GM21576 (cell line): ENCODE measurements at regions not wholly inside any gene's neighbourhood (a gene's known extent, or its start where the extent isn't known, plus 50 kb on each side); places are given as distances from the start of the nearest gene placed in this dataset.
"Not testable (repeated sequence)": the region's sequence is repeated elsewhere in the genome, so short reads cannot be mapped to it uniquely, and the experiment has no call there.

Experiments
- ATAC-seq: cut with Tn5 transposase; IDR thresholded peaks from one replicate; pipeline ENCODE4 v1.9.1; 2021; ENCODE audit warnings: mild to moderate bottlenecking, moderate library complexity; ENCODE audit not compliant: unreplicated experiment

DNA sequence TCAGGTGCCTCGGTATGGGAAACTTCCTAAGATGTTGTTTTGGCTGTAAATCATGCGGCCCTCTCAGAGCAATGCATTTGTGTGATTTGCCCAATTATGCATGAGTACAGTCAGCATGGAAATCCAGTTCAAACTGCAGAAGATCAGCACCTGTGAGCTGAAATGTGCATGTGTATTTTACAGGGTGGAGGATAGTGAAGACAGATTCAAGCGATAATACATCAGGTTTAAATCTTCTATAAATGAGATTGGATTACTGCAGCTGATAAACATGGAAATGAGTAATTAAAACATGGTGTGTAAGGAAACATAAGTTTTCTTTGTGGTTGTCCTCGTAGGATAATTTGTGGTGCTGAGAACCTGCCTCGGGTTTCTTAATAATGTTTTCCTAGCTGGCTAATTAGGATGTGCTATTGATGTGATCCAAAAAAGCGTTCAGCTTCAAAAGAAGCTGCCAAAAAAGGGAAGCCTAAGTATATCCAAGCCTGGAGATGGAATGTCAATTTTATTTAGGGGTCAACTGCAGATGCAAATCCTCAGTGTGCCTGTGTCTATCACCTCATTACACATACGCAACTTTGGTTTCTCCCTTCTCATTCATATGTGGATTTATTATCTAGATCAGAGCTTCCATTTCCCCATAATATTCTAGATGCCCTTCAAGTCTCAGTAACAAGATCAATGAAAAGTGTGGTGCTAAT, 117.1 kb upstream of the CCDC28A start:
- no peak for ATAC-seq

DNA sequence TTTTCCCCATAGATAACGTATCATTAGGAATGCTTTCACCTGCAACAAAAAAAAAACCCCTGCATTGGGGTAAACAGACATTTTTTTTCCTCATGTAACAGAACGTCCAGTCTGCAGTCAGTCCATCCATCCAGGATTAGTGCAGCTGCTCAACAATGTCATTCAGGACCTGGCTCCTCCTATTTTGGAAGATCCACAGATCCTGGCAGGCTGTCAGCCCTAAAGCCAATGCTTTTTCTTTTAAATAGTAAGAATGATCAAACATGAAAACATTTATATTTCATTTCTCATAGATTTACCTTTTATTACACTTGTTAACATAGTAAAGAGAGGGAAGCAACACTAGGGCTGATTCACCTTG, 116.5 kb upstream of the CCDC28A start:
- ATAC-seq, result no peak

DNA sequence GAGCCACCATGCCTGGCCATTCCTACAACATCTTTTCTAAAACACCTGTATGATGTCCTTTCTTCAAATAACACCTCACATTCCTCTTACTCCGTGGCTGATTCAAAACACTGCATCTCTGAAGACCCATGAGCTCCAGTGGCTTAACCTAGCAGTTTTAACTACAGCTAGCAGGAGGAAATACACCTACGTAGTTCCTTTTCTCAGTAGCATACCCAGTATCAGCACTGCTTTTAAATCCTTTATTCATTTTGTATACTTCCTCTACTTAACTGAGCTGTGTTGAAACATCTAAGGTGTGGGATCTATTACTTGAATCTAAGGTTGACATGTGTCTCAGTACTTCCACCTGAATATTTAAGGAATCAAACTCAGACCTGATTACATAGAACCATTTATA, 113.6 kb upstream of the CCDC28A start:
- no peak for ATAC-seq

DNA sequence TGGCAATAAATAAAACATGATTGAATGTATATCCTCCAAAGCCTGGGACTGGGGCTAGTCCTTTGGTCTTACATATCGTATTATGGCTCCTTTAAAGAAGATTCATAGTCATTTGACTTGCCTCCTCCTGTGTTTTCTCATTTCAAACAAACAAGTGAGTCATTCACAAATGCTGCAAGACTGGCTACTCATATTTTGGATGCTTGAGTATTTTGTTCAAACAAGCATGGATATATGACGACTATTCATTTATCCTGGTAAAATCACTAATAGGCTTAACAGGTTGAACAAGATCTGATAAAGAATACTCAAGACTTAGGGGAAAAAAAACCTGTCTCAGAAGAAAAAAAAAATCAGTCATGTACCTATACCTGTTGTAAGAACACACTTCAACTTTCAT, 111.1 kb upstream of the CCDC28A start:
- ATAC-seq, result no peak

DNA sequence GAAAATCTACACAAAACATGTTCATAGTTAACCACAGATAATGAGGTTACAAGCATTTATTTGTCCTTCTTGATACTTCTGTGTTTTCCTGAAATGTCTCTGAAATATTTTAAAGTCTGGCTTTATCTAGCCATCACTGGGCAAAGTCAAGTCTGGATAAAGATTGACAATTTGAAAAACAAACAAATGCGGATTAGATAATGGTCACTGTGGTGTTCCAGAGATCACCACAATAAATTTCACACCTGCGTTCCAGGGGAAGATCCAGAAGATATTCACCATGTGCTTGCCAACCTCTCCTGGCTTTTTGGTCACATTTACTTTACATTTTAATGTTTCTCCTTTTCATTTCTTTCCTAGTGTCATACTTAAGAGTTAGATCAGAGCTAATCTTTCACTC, 109.7 kb upstream of the CCDC28A start:
- no peak for ATAC-seq

DNA sequence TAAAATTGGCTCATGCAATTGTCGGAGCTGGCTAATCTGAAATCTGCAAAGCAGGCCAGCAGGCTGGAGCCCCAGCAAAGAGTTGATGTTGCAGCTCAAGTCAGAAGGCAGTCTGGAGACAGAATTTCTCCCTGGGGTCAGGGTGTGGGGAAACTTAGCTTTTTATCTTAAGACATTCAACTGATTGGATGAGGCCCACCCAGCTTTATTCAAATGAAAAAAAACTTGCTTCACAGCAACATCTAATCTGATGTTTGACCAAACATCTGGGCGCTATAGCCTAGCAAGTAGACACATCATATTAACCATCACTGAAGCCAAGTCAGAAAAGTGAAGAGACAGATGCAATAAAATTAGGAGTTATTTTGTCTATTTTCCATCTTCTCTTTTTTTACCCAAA, 108.8 kb upstream of the CCDC28A start:
- ATAC-seq, result no peak

DNA sequence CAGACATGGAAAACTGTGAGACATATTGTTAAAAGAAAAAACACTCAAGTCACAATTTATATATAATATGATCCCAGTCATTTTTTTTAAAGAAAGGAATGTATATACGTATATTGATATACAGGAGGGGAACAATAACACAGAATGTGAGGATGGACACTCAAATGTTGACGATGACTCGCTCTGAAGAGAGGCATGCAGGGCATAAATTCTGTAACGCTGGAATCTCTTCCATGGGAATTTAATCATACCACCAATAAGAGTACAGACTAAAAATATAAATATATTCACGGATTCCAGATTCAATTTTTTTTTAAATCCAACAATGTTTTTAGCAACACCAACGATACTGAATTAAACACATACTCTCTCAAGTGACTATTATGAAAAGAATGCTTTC, 106.9 kb upstream of the CCDC28A start:
- no peak for ATAC-seq

DNA sequence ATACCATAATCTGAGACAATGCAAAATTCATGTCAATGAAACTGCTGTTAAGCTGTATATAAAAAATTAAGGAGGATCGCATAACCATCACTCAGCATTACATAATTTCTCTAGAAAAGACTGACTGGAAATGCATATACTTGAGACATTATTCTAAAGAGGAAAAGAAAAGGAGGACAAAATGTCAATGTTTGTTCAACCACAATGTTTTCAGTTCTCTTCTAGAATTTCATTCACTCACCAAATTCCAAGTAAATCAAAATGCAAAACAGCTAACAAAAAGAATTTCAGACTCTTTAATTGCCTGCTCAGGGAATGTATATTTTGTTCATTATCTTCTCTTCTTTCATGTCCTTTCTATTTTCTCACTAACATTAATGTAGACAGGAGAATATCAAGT, 106.2 kb upstream of the CCDC28A start:
- ATAC-seq, result no peak

DNA sequence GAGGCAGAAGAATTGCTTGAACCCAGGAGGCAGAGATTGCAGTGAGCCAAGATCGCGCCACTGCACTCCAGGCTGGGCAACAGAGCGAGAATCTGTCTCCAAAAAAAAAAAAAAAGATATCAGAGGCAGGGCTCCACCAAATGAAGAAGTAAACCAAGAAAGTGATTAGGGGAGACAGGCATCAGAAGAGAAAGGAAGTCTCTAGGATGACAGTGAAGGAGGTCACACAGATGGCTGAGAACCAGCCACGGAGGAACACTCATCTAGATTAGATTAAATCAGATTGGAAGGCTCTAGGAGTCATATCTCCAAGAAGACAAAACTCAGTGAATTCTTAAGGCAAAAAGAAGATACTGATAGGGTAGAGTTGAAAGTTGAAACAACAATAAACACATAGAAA, 102.2 kb upstream of the CCDC28A start:
- ATAC-seq, result no peak

DNA sequence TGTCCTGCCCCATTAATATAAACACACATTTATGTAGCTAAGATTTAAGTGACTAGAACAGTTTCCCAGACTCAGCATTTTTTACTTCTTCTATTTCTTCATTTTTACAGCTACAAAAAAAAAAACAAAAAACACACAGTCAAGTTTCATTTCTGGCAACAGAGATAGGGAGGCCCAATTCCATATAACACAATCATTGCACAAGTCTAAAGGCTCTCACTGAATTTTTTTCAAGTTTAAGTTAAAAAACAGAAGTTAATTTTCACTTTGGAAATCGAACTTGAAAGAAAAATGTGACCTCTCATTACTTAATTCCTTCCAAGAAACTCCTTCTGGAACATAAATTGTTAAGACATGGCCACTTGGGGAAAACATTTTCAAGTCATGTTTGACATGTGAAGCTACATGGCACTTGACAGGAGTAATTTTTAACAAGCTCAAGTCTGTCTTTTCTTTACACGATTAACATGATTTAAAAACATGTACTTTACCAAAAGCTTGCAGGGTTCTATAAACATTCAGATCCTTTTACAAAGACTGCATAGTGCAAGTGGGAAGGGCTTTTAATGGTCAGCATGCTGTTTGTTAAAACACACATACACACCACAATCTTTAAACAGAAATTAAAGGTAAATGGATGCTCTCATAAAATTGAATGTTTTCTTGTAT, 100.1 kb upstream of the CCDC28A start:
- ATAC-seq, result no peak

DNA sequence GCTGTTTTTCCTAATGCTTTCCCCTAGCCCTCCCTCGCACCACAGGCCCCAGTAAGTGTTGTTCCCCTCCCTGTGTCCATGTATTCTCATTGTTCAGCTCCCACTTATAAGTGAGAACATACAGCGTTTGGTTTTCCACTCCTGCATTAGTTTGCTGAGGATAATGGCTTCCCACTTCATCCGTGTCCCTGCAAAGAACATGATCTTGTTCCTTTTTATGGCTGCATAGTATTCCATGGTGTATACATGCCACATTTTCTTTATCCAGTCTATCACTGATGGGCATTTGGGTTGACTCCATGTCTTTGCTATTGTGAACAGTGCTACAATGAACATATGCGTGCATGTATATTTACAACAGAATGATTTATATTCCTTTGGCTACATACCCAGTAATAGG, 99.1 kb upstream of the CCDC28A start:
- ATAC-seq, result not testable (repeated sequence)

DNA sequence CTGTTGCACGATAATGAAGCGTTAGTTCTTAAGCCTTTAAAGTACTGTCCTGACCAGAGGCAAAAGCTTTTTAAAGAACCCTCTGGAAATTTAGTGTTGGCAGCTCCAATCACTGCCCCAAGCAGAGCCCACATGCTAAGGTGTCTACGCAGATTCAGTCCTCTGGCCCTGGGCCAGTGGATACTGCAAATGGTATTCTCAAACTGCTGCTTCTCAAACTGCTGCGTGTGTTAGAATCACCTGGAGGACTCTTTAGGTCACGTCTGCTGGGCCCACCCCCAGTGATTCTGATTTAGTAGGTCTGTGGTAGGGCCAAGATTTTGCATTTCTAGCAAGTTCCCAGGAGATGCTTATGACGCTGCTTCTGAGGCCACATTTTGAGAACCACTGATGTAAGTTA, 96.0 kb upstream of the CCDC28A start:
- ATAC-seq, result no peak

DNA sequence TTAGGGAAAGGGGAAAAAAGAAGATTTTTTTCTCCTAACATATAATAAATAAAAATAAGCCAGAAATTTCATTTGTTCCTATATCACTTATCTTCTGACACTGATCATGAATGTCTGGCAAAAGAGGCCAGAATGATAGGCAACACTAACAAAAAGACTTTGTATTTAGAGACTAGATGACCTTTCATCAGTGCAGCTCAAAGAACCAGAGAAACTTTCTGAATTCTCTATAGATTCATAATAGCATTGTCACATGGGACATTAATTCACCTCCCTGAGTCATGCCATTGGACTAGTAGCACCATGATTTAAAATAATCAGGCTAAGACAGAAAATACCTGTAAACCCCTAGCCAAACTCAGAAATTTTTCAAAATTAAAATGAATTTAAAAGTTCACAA, 95.4 kb upstream of the CCDC28A start:
- ATAC-seq, result no peak

DNA sequence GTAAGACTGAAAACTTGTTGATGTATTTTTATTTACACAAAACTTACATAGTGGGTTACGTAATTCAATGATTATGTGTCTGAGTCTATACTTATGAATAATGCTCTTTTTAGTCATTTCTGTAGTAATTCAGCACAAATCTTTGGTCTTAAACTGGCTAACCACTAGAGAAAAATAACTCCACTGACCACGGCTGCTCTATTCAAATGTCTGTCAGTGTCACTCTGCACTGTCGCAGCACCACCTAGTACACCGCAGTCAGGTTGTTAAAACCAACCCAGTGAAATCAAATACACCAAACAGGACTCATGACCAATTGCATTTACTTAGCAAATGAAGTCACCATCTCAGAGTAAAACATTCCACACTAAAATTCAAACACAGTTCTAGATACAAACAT, 93.5 kb upstream of the CCDC28A start:
- no peak for ATAC-seq

DNA sequence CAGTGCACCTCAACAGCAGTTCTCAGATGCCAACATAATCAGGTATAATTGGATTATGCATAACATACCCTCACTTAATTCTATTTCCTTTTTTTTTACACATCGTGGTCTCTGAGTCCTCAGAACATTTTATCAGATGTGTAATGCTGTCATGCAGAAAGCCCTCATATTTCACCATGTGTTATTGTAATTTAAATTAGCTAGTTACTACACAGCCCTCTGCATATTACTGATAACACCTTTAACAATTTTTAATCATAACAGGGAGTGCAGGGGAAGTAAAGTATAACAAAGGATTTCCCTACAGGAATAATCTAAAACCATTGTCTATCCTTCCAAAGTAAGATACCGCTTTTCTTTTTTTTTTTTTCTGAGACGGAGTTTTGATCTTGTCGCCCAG, 91.9 kb upstream of the CCDC28A start:
- ATAC-seq, result no peak

DNA sequence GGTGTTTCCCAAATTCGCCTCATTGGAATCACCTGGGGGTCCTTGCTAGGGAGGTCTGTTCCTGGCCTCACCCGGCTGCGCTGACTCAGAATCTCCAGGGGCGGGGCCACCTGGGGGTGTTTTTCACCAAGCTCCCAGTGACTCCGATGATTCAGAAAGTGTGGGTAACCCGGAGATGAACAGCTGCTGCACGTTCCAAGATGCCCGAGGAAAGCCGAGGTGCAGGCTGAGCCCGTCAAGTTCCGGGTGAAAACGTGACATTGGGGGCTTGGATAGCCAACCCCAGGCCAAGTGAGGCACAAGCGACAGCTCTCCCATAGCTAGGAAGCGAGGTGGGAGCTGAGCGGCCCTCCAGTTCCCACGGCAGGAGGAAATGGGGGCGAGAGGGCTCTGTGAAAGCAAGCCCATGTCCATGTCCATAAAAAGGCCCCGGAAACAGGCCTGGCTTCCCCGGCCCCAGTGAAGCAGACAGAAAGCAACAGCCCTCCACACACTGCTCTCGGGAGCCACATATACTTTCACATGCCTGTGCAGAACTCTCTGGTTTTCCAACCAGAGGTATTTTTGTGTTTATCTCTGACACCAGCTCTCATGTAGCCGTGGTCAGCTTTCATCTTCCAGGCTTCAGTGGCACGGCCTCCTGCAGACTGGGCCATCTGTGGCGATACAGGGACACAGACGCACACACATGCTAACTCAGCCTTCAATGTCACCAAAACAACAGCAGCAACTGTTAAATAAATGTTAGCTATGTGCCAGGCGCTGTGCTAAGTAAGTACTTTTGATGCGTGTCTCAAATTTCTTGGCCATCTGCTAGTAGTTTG, 90.7 kb upstream of the CCDC28A start:
- no peak for ATAC-seq

DNA sequence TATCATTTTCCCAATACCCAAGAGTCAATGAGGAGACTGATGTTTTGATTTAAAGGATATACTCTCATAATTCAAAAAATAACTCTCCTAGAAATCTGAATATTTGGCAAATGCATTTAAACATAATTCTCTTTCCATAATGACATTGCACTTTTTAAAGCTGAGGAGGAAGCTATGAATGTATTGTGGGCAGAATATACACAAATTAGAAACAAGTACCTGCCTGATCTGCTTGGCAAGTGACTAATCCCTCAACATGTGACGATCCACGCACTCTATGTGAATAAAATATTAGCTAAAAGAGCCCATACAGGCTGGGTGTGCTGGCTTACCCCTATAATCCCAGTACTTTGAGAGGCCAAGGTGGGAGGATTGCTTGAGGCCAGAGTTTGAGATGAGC, 88.3 kb upstream of the CCDC28A start:
- no peak for ATAC-seq

DNA sequence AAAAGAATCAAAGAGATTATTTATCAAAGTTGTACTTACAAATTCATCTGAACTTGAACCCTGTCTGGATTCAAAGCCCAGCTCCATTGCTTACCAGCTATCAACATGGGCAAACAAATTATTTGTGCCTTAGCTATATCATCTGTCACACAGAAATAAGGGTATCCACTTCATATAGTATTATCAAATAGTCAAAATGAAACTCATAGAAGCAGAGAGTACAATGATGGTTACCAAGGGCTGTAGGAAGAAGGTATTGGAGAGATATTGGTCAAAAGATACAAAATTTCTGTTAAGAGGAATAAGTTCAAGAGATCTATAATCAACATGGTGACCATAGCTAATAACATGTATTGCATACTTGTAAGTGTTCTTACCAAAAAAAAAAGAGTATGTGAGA, 87.8 kb upstream of the CCDC28A start:
- no peak for ATAC-seq

DNA sequence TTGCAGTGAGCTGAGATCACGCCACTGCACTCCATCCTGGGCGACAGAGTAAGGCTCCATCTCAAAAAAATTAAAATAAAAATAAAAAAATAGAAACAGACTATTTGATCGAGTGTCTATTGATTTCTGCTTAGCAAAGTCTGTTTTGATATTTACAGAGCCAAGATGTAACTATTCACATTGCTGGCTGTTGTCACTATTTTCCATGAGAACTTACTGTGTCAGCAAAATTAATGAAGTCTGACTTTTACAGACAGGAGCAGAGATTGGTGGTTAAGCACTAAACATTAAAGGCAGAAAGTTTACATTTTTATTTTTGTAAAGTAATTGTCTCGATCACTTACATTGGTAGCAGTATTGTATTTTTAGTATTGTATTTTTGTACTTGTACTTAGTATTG, 85.0 kb upstream of the CCDC28A start:
- ATAC-seq, result no peak

DNA sequence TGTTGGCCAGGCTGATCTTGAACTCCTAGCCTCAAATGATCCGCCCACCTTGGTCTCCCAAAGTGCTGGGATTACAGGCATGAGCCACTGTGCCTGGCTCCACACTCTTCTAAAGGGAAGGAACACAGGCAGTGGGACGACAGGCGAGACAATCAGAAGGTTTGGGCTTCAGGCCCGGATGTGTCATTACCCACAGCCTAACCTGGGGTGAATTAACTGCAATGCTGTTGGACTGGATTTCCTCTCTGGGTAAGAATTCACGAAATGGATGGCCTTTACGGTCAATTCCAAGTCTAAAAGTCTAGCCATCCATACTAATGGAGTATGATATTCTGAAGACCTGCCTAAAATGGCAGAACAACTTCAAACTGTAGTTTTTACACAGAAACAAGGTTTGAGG, 83.7 kb upstream of the CCDC28A start:
- ATAC-seq, result no peak

DNA sequence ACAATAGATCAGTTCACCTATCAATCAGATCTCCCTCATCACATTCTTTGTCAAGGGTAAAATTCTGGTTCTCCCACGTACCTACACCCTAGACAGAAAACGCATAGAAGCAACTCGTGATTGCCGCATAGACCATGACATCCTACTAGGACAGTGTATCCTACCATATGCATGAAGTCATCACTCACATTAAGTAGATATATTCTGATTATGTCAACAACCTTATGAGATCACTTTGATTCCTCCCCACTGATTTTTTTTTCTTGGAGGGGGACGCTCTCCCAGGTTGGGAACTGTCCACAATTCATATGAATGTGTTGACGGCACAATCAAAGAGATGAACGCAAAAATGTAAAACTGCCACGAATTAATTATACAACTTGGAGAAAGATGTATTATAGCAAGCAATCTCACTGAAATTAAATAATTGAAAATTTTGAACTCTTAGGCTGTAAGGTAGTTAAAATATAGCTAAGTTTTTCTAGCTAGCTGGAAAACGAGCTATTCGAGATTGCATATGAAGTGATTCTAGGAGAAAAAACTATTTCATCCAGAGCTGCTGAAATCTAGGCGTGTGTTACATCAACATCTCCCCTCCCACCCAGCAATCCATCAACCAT, 82.5 kb upstream of the CCDC28A start:
- no peak for ATAC-seq

DNA sequence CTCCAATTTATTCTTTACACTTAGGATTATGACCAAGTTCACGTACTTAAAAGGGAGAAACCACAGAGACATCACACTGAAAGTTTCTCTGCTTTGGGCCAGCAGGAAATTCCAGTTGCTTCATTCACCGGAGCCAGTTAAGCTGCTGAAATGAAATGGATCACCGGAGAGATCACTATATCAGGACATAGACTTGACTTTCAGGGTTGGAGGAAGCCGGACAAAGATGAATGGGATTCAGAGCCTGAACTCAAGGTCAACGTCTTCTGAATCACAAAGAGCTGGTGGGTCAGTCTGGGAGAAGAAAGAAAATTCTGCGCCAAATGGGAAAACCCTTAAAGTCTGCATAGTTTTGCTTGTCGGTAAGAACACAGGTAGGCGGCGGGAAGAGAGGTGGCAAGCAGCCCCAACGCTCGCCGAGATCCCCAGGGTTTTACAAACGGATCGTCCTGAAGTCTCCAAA, 81.9 kb upstream of the CCDC28A start:
- ATAC-seq, result no peak
